Stomach (tissue), 4 donors: ENCODE measurements at regions not wholly inside any gene's neighbourhood (a gene's known extent, or its start where the extent isn't known, plus 50 kb on each side); places are given as distances from the start of the nearest gene placed in this dataset.

ENCODE experiments used
- EP300 ChIP-seq: sonication (generic); formaldehyde crosslinking; IDR thresholded peaks from one replicate; pipeline ENCODE4 v1.6.1; 2017; ENCODE audit warnings: antibody characterized with exemption
- POLR2A ChIP-seq, 4 donors: fragments of 450-650 bp; IDR thresholded peaks; one replicate each; pipeline ENCODE4 v1.6.1; 2016; ENCODE audit warnings: antibody characterized with exemption in 4 of 4, control low read depth in 2 of 4, mild to moderate bottlenecking in 1 of 4, moderate library complexity in 1 of 4
- POLR2AphosphoS5 ChIP-seq, 3 donors: sonication (generic); formaldehyde crosslinking; IDR thresholded peaks; one replicate each; pipeline ENCODE4 v1.6.1; 2016; ENCODE audit warnings: antibody characterized with exemption in 3 of 3
- TF ChIP-seq, protein P1 (sequence below), 7 experiments: fragments of 450-650 bp in 4 of 7; fragments of 200-600 bp in 3 of 7; sonication (generic) in 3 of 7; IDR thresholded peaks; one replicate each; pipeline ENCODE4 v1.5.1; 2016 to 2019; ENCODE audit warnings: antibody characterized with exemption in 7 of 7, control low read depth in 2 of 7, mild to moderate bottlenecking in 1 of 7

DNA sequence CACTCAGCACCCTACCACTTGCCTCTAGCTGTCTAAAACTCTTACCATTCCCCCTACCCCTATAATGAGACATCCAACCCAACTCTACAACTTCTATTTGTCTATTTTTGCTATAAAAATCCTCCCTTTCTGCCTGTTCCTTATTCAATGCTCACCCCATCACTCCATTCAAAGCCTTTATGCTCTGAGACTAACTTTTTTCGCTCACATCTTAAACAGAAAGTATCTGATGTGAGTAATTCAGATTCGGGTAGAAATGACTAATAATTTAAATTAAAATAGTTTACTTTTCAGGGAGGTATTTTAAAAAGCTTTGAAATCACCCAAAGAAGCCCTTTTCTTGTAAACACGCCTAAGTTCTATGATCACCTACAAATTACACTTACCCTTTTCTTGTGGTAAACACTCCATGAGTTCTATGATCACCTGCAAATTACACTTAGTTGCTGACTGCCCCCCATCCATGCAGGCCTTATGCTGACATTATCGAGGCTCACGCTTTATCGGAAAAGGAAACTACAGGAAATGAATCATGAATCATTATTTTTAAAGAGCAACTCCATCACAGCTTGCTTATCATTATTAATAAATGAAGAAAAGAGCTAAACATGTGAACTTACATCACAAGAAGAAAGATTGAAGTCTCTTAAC lies 168.7 kb upstream of the PPP1R2C start:
- TF ChIP-seq, protein P1, sequence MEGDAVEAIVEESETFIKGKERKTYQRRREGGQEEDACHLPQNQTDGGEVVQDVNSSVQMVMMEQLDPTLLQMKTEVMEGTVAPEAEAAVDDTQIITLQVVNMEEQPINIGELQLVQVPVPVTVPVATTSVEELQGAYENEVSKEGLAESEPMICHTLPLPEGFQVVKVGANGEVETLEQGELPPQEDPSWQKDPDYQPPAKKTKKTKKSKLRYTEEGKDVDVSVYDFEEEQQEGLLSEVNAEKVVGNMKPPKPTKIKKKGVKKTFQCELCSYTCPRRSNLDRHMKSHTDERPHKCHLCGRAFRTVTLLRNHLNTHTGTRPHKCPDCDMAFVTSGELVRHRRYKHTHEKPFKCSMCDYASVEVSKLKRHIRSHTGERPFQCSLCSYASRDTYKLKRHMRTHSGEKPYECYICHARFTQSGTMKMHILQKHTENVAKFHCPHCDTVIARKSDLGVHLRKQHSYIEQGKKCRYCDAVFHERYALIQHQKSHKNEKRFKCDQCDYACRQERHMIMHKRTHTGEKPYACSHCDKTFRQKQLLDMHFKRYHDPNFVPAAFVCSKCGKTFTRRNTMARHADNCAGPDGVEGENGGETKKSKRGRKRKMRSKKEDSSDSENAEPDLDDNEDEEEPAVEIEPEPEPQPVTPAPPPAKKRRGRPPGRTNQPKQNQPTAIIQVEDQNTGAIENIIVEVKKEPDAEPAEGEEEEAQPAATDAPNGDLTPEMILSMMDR (IDR thresholded peaks at IDR 0.05), result no peak
- TF ChIP-seq EP300 (no peak), POLR2AphosphoS5 (IDR thresholded peaks at IDR 0.05) (no peak), POLR2A (IDR thresholded peaks at IDR 0.05) (no peak)
